ENCODE measurements at regions not wholly inside any gene's neighbourhood (a gene's known extent, or its start where the extent isn't known, plus 50 kb on each side); places are given as distances from the start of the nearest gene placed in this dataset.

- TF ChIP-seq POLR2AphosphoS5 (IDR thresholded peaks at IDR 0.05) (no peak), CTCF (IDR thresholded peaks at IDR 0.05; ENCODE audit: poor library complexity, severe bottlenecking) (peak; percentile 60), REST (IDR thresholded peaks at IDR 0.05; ENCODE audit: borderline replicate concordance) (no peak)
Observed at GRCh38 chr3:167151636-167152035, 228.5 kb downstream of the ZBBX start.

All from neural cell (in vitro differentiated cells).